Transverse colon (tissue), 3 donors: ENCODE measurements at regions not wholly inside any gene's neighbourhood (a gene's known extent, or its start where the extent isn't known, plus 50 kb on each side); places are given as distances from the start of the nearest gene placed in this dataset.

Source experiments
- CTCF ChIP-seq, 5 experiments: fragments of 200-600 bp in 3 of 5; fragments of 450-650 bp in 2 of 5; sonication (generic) in 3 of 5; IDR thresholded peaks; 1 replicate in 2 of 5; 2 replicates in 3 of 5; pipeline ENCODE4 v1.5.1; 2016 to 2017; ENCODE audit warnings: antibody characterized with exemption in 5 of 5, inconsistent platforms in 3 of 5, mild to moderate bottlenecking in 2 of 5, moderate library complexity in 1 of 5
- EP300 ChIP-seq: sonication (generic); formaldehyde crosslinking; IDR thresholded peaks from one replicate; pipeline ENCODE4 v1.6.1; 2017; ENCODE audit warnings: antibody characterized with exemption, low read depth
- POLR2A ChIP-seq: fragments of 450-650 bp; IDR thresholded peaks from one replicate; pipeline ENCODE4 v1.6.1; 2016; ENCODE audit warnings: antibody characterized with exemption, mild to moderate bottlenecking, moderate library complexity

DNA sequence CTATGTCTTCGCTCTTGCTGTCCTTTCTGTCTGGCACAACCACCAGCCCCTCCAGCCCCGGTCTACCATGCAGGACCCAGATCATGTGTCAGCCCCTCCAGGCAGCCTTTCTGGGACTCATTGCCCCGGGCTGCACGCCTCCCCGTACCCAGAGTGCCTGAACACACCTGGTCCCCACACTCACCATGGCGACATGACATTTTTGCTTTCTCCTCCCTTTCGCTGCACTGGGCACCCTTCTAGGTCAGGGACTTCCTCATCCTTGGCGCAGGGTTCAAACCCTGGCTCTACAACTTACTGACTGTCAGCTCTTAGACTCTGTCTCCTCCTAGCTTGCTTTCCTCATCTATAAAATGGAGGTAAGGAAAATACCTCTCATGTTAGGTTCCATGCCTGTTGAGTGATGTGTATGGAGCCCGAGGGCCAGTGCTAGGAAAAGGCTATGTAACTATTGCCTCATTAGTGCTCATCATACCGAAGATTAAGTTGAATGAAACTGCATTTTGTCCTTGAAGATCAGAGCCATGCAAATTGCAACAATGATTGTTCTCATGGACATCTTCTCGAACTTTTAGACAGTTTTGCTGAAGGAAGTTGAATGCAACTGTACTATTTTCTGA lies 49.7 kb upstream of the TIAM2 start:
- no peak for TF ChIP-seq CTCF (IDR thresholded peaks at IDR 0.05)
- no peak for TF ChIP-seq EP300
- TF ChIP-seq POLR2A = no peak
